Neural progenitor cell (in vitro differentiated cells): ENCODE measurements at regions not wholly inside any gene's neighbourhood (a gene's known extent, or its start where the extent isn't known, plus 50 kb on each side); places are given as distances from the start of the nearest gene placed in this dataset.

Experiments
- DNase-seq: peaks from one replicate; pipeline ENCODE4 v3.0.0-alpha.2; 2016; ENCODE audit warnings: low spot score
- H2AFZ ChIP-seq: fragments of 200-600 bp; sonication (generic); replicated peaks from 2 replicates; pipeline ENCODE4 v1.6.1; 2016; ENCODE audit warnings: antibody characterized with exemption
- H3F3A ChIP-seq: fragments of 200-600 bp; sonication (generic); 2 replicates; pipeline ENCODE4 v1.6.1; 2016; ENCODE audit warnings: antibody characterized with exemption, low read depth
- H3K27ac ChIP-seq: fragments of 200-600 bp; sonication (generic); 2 replicates; pipeline ENCODE4 v1.5.1; 2016; ENCODE audit warnings: mild to moderate bottlenecking
- H3K27me3 ChIP-seq: fragments of 200-600 bp; sonication (generic); 2 replicates; pipeline ENCODE4 v1.6.1; 2016; ENCODE audit warnings: mild to moderate bottlenecking, moderate library complexity
- H3K36me3 ChIP-seq: fragments of 200-600 bp; sonication (generic); 2 replicates; pipeline ENCODE4 v1.5.1; 2016
- H3K4me1 ChIP-seq: fragments of 200-600 bp; sonication (generic); 2 replicates; pipeline ENCODE4 v1.6.1; 2016; ENCODE audit warnings: mixed run types
- H3K4me2 ChIP-seq: fragments of 200-600 bp; sonication (generic); 2 replicates; pipeline ENCODE4 v1.6.1; 2016
- H3K4me3 ChIP-seq: fragments of 200-600 bp; sonication (generic); 2 replicates; pipeline ENCODE4 v1.5.1; 2016
- H3K79me2 ChIP-seq: fragments of 200-600 bp; sonication (generic); 2 replicates; pipeline ENCODE4 v1.6.1; 2016; ENCODE audit warnings: low read depth
- H3K9ac ChIP-seq: fragments of 200-600 bp; sonication (generic); 2 replicates; pipeline ENCODE4 v1.6.1; 2016
- H3K9me3 ChIP-seq: fragments of 200-600 bp; sonication (generic); 2 replicates; pipeline ENCODE4 v1.5.1; 2016; ENCODE audit warnings: low read depth
- H4K20me1 ChIP-seq: fragments of 200-600 bp; sonication (generic); 2 replicates; pipeline ENCODE4 v1.6.1; 2016; ENCODE audit warnings: low read depth
- H3K27ac Mint-ChIP-seq: 3 replicates; pipeline ENCODE4 v1.8.0; 2021; ENCODE audit warnings: mixed read lengths
- H3K27me3 Mint-ChIP-seq: 2 replicates; pipeline ENCODE4 v1.8.0; 2022; ENCODE audit warnings: low read depth, mild to moderate bottlenecking, inconsistent platforms, moderate library complexity, mixed read lengths; ENCODE audit not compliant: insufficient read depth
- H3K36me3 Mint-ChIP-seq: 3 replicates; pipeline ENCODE4 v1.8.0; 2021; ENCODE audit warnings: mixed read lengths
- H3K4me1 Mint-ChIP-seq: 3 replicates; pipeline ENCODE4 v1.8.0; 2021; ENCODE audit warnings: mixed read lengths
- H3K4me3 Mint-ChIP-seq: 3 replicates; pipeline ENCODE4 v1.8.0; 2021; ENCODE audit warnings: mild to moderate bottlenecking, moderate library complexity, mixed read lengths
- H3K9me3 Mint-ChIP-seq: 3 replicates; pipeline ENCODE4 v1.8.0; 2020; ENCODE audit warnings: mixed read lengths
- CTCF ChIP-seq: fragments of 200-600 bp; sonication (generic); IDR thresholded peaks from 2 replicates; pipeline ENCODE4 v1.5.1; 2017; ENCODE audit warnings: antibody characterized with exemption, mild to moderate bottlenecking
- EZH2 ChIP-seq: fragments of 200-600 bp; sonication (generic); IDR thresholded peaks from 2 replicates; pipeline ENCODE4 v1.6.1; 2017; ENCODE audit warnings: antibody characterized with exemption, mild to moderate bottlenecking, moderate library complexity
- EZH2phosphoT487 ChIP-seq: fragments of 200-600 bp; sonication (generic); IDR thresholded peaks from 2 replicates; pipeline ENCODE4 v1.6.1; 2017; ENCODE audit warnings: antibody characterized with exemption

GRCh38 chr15:98551936-98552562, 96.3 kb upstream of the IGF1R start:
- Histone ChIP-seq H3K79me2 (no peaks in the 10 kb centered on the region), H3K9me3 (no peaks in the 10 kb centered on the region), H3K4me2 (no peak overlapping the region), H3K27me3 (peaks cover 24% of the 10 kb centered on the region), H4K20me1 (no peaks in the 10 kb centered on the region), H3K4me1 (peaks cover 7% of the 10 kb centered on the region), H3K4me3 (no peak overlapping the region), H3F3A (peaks cover 21% of the 10 kb centered on the region), H3K27ac (no peak overlapping the region), H2AFZ (no peak overlapping the region), H3K36me3 (no peaks in the 10 kb centered on the region), H3K9ac (no peak overlapping the region)
- TF ChIP-seq EZH2phosphoT487 (no peak), EZH2 (no peak), CTCF (no peak)
- Mint-ChIP-seq H3K4me1 (peaks cover 22% of the 10 kb centered on the region), H3K4me3 (no peak overlapping the region), H3K36me3 (no peaks in the 10 kb centered on the region), H3K27me3 (peaks cover 11% of the 10 kb centered on the region), H3K27ac (no peak overlapping the region), H3K9me3 (peaks cover 2% of the 10 kb centered on the region)
- no peak for DNase-seq

- peaks cover 8% of the 10 kb centered on the region for H3K27me3 Mint-ChIP-seq
- Histone ChIP-seq H3K36me3 (no peaks in the 10 kb centered on the region), H4K20me1 (no peaks in the 10 kb centered on the region), H3K9ac (no peak overlapping the region), H3K4me3 (no peak overlapping the region), H3F3A (no peaks in the 10 kb centered on the region), H3K4me1 (no peaks in the 10 kb centered on the region), H3K79me2 (no peaks in the 10 kb centered on the region), H2AFZ (no peak overlapping the region), H3K4me2 (no peak overlapping the region), H3K27me3 (no peaks in the 10 kb centered on the region), H3K9me3 (no peaks in the 10 kb centered on the region), H3K27ac (no peak overlapping the region)
- peaks cover 2% of the 10 kb centered on the region for H3K9me3 Mint-ChIP-seq
- peaks cover 8% of the 10 kb centered on the region for H3K4me1 Mint-ChIP-seq
- no peak for DNase-seq
- H3K36me3 Mint-ChIP-seq, result no peaks in the 10 kb centered on the region
- H3K27ac Mint-ChIP-seq, result no peak overlapping the region
- TF ChIP-seq EZH2phosphoT487 (no peak), CTCF (no peak), EZH2 (no peak)
- no peak overlapping the region for H3K4me3 Mint-ChIP-seq
Measured at GRCh38 chr15:98554272-98555172, 93.8 kb upstream of the IGF1R start.

GRCh38 chr15:98555173-98555515, 93.2 kb upstream of the IGF1R start:
- H3K4me3 ChIP-seq, result no peak overlapping the region
- no peak overlapping the region for H3K27ac ChIP-seq
- Mint-ChIP-seq H3K4me1 (peaks cover 8% of the 10 kb centered on the region), H3K36me3 (no peaks in the 10 kb centered on the region), H3K27me3 (peaks cover 8% of the 10 kb centered on the region), H3K9me3 (peaks cover 2% of the 10 kb centered on the region), H3K4me3 (no peak overlapping the region), H3K27ac (no peak overlapping the region)
- no peaks in the 10 kb centered on the region for H3F3A ChIP-seq
- no peak for DNase-seq
- H3K79me2 ChIP-seq, result no peaks in the 10 kb centered on the region
- H3K9ac ChIP-seq, result no peak overlapping the region
- H3K27me3 ChIP-seq, result no peaks in the 10 kb centered on the region
- H3K9me3 ChIP-seq, result no peaks in the 10 kb centered on the region
- H4K20me1 ChIP-seq, result no peaks in the 10 kb centered on the region
- H3K36me3 ChIP-seq, result no peaks in the 10 kb centered on the region
- TF ChIP-seq EZH2phosphoT487 (no peak), CTCF (no peak), EZH2 (no peak)
- H2AFZ ChIP-seq, result no peak overlapping the region
- H3K4me2 ChIP-seq, result no peak overlapping the region
- H3K4me1 ChIP-seq, result no peaks in the 10 kb centered on the region
